Cardiac fibroblast (primary cell): ENCODE measurements at regions not wholly inside any gene's neighbourhood (a gene's known extent, or its start where the extent isn't known, plus 50 kb on each side); places are given as distances from the start of the nearest gene placed in this dataset.
A peak's percentile ranks its signal among the peaks of the same experiment; 100 is the strongest.

ENCODE experiments used
- DNase-seq, 2 donors: peaks; one replicate each; pipeline versions ENCODE4 v3.0.0 to v3.0.0-alpha.2; 2010; ENCODE audit warnings: low read depth in 2 of 2
- H3K4me3 ChIP-seq, 2 donors: replicated peaks in 1 of 2; 1 replicate in 1 of 2; 2 replicates in 1 of 2; pipeline ENCODE4 v1.5.1; 2011; ENCODE audit warnings: low read depth in 2 of 2, low read length in 2 of 2, mild to moderate bottlenecking in 2 of 2, moderate library complexity in 1 of 2
- CTCF ChIP-seq: IDR thresholded peaks from one replicate; pipeline ENCODE4 v1.5.1; 2011; ENCODE audit warnings: low read depth, mild to moderate bottlenecking, low read length, inconsistent platforms

GRCh38 chr1:191984856-191985255 is 173.4 kb upstream of the RGS18 start:
- TF ChIP-seq CTCF: no peak
- H3K4me3 ChIP-seq: no peak overlapping the region
- DNase-seq: no peak

GRCh38 chr1:191992118-191992517 is 166.1 kb upstream of the RGS18 start:
- no peak for DNase-seq
- no peak for TF ChIP-seq CTCF
- no peak overlapping the region for H3K4me3 ChIP-seq

GRCh38 chr1:191993549-191993948 is 164.7 kb upstream of the RGS18 start:
- peak; percentile 51 to 59 for DNase-seq
- TF ChIP-seq CTCF: no peak
- no peak overlapping the region for H3K4me3 ChIP-seq

GRCh38 chr1:192002063-192002462 is 156.2 kb upstream of the RGS18 start:
- DNase-seq: no peak
- no peak for TF ChIP-seq CTCF
- H3K4me3 ChIP-seq: no peak overlapping the region

GRCh38 chr1:192003295-192004077 is 154.8 kb upstream of the RGS18 start:
- no peak overlapping the region for H3K4me3 ChIP-seq
- TF ChIP-seq CTCF: no peak
- DNase-seq: no peak

GRCh38 chr1:192005976-192006375 is 152.3 kb upstream of the RGS18 start:
- DNase-seq: no peak
- no peak overlapping the region for H3K4me3 ChIP-seq
- TF ChIP-seq CTCF: no peak

GRCh38 chr1:192008281-192008825 is 149.9 kb upstream of the RGS18 start:
- DNase-seq: no peak
- no peak for TF ChIP-seq CTCF
- H3K4me3 ChIP-seq: no peak overlapping the region
